Suprapubic skin (tissue), 4 donors: ENCODE measurements at regions not wholly inside any gene's neighbourhood (a gene's known extent, or its start where the extent isn't known, plus 50 kb on each side); places are given as distances from the start of the nearest gene placed in this dataset.
"Not testable (repeated sequence)": the region's sequence is repeated elsewhere in the genome, so short reads cannot be mapped to it uniquely, and the experiment has no call there.

Experiments used
- DNase-seq, 2 donors: peaks; one replicate each; pipeline ENCODE4 v3.0.0-alpha.2; 2019; ENCODE audit warnings: low spot score in 2 of 2
- H3K27ac ChIP-seq: fragments of 200-600 bp; sonication (generic); one replicate; pipeline ENCODE4 v1.5.1; 2019
- H3K27me3 ChIP-seq: fragments of 200-600 bp; sonication (generic); one replicate; pipeline ENCODE4 v1.5.1; 2019
- H3K36me3 ChIP-seq: fragments of 200-600 bp; sonication (generic); one replicate; pipeline ENCODE4 v1.5.1; 2019
- H3K4me1 ChIP-seq: fragments of 200-600 bp; sonication (generic); one replicate; pipeline ENCODE4 v1.5.1; 2019
- H3K4me3 ChIP-seq: fragments of 200-600 bp; sonication (generic); one replicate; pipeline ENCODE4 v1.5.1; 2019; ENCODE audit warnings: mild to moderate bottlenecking
- H3K9me3 ChIP-seq: fragments of 200-600 bp; sonication (generic); one replicate; pipeline ENCODE4 v1.5.1; 2019
- CTCF ChIP-seq, 2 donors: fragments of 200-600 bp in 1 of 2; fragments of 450-650 bp in 1 of 2; sonication (generic) in 1 of 2; IDR thresholded peaks; one replicate each; pipeline ENCODE4 v1.5.1; 2016 to 2019; ENCODE audit warnings: antibody characterized with exemption in 2 of 2, mild to moderate bottlenecking in 1 of 2, moderate library complexity in 1 of 2
- EP300 ChIP-seq: sonication (generic); formaldehyde crosslinking; IDR thresholded peaks from one replicate; pipeline ENCODE4 v1.6.1; 2017; ENCODE audit warnings: antibody characterized with exemption
- POLR2A ChIP-seq, 2 donors: fragments of 450-650 bp; IDR thresholded peaks; one replicate each; pipeline ENCODE4 v1.6.1; 2017; ENCODE audit warnings: antibody characterized with exemption in 2 of 2, mild to moderate bottlenecking in 2 of 2, moderate library complexity in 2 of 2
- POLR2AphosphoS5 ChIP-seq, 3 donors: sonication (generic); formaldehyde crosslinking; IDR thresholded peaks; one replicate each; pipeline ENCODE4 v1.6.1; 2017; ENCODE audit warnings: antibody characterized with exemption in 3 of 3
- WGBS: methylation state at CpG from one replicate; pipeline ENCODE4 v1.1.5; 2018; 5-methylcytosine and 5-hydroxymethylcytosine counted together

DNA sequence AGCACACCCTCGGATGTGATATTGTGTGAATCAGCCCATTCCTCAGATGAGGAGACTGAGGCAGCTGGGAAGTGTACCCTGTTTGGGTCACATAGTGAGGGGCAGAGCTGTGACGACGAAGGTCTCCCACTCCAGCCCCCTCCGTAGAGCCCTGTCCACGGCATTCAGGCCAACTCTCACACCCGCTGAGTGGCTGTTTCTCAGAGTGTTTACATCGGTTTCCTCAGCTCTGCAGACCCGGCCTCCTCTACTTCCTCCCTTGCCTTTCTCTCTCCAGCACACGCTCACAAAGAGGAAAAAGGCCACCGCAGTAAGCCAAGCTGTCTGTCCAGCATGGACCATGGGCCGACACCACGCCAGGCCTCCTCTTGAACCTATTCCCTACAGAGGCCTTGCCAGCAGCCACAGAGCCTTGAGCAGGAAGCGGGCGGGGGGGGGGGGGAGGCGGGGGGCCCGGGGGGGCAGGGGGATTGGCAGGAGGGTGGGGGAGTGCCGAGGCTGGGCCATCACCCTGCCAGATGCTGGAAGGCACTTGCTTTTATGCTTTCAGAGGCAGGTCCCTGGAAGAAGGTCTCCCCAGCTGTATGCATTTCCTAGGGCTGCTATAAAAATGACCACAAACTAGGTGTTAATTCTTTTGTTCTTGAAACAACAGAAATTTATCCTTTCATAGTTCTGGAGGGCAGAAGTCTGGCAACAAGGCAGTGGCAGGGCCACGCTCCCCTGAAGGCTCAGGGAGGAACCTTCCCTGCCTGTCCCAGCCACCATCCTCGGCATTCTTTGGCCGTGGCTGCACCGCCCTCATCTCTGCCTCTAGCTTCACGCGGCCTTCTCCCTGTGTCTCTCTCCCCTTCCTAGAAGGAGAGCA is 178.4 kb downstream of the PSMG1 start:
- no peaks in the 10 kb centered on the region for H3K27me3 ChIP-seq
- no peaks in the 10 kb centered on the region for H3K36me3 ChIP-seq
- H3K4me1 ChIP-seq = peaks cover 46% of the 10 kb centered on the region
- TF ChIP-seq EP300 = no peak
- no peak for TF ChIP-seq CTCF (IDR thresholded peaks at IDR 0.05)
- TF ChIP-seq POLR2A (IDR thresholded peaks at IDR 0.05) = no peak
- TF ChIP-seq POLR2AphosphoS5 (IDR thresholded peaks at IDR 0.05) = no peak
- DNase-seq = no peak
- H3K4me3 ChIP-seq = no peak overlapping the region
- no peaks in the 10 kb centered on the region for H3K9me3 ChIP-seq
- WGBS = 25% methylated on average over 17 of the region's 23 CpGs
- peak overlapping the region; percentile 78 for H3K27ac ChIP-seq

- Histone ChIP-seq H3K4me1 (peaks cover 46% of the 10 kb centered on the region), H3K27ac (peak overlapping the region; percentile 78), H3K9me3 (no peaks in the 10 kb centered on the region), H3K36me3 (no peaks in the 10 kb centered on the region), H3K4me3 (no peak overlapping the region), H3K27me3 (no peaks in the 10 kb centered on the region)
- TF ChIP-seq CTCF (IDR thresholded peaks at IDR 0.05) = no peak
- peak in 1 of 3 donors; percentile 20 for TF ChIP-seq POLR2AphosphoS5 (IDR thresholded peaks at IDR 0.05)
- 43% methylated on average over 9 of the region's 9 CpGs for WGBS
- no peak for DNase-seq
These were observed 179.1 kb downstream of the PSMG1 start for GRCh38 chr21:39003982-39004633.

DNA sequence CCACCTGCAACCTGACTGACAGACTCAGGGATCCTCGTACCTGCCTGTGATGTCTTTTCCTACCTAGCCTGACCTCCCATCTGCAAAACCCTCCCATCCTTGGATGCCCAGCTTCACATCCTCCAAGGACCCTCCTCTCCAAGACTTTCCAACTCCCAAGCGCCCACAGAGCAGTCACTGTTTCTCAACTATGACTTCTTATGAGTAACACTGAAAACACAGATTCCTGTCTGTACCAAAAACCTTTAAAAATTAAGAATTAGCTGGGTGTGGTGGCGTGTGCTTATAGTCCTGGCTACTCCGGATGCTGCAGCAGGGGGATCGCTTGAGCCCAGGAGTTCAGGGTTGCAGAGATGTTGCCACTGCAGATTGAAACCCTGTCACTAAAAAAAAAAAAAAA is 181.9 kb downstream of the PSMG1 start:
- H3K27me3 ChIP-seq = no peaks in the 10 kb centered on the region
- no peaks in the 10 kb centered on the region for H3K36me3 ChIP-seq
- TF ChIP-seq CTCF (IDR thresholded peaks at IDR 0.05) = no peak
- no peak for TF ChIP-seq POLR2AphosphoS5 (IDR thresholded peaks at IDR 0.05)
- no peak for TF ChIP-seq EP300
- no peak for TF ChIP-seq POLR2A (IDR thresholded peaks at IDR 0.05)
- H3K4me1 ChIP-seq = peaks cover 31% of the 10 kb centered on the region
- H3K9me3 ChIP-seq = no peaks in the 10 kb centered on the region
- WGBS = 97% methylated on average over 5 of the region's 5 CpGs
- H3K27ac ChIP-seq = no peak overlapping the region
- DNase-seq = no peak
- no peak overlapping the region for H3K4me3 ChIP-seq

DNA sequence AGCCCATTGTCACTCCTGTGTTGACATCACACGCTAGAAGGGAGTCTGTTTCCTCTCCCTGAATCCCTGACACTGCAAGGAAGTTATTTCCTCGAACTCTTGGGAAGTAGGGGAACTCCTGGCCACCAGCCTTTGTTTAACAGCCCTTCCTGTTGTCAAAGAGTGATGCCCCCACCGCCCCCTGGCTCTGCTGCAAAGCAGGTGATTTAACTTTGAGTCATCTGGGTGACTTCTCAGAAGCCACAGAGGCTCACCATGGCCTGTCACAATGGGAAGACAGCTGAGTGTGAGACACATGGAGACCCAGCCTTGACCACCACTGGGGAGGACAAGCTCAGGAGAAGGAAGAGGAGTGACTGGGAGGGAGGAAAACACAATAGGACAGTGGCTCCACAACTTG is 182.8 kb downstream of the PSMG1 start:
- H3K9me3 ChIP-seq = no peaks in the 10 kb centered on the region
- no peaks in the 10 kb centered on the region for H3K27me3 ChIP-seq
- H3K4me1 ChIP-seq = peaks cover 26% of the 10 kb centered on the region
- WGBS = 77% methylated on average over 3 of the region's 3 CpGs
- no peaks in the 10 kb centered on the region for H3K36me3 ChIP-seq
- no peak for DNase-seq
- no peak overlapping the region for H3K27ac ChIP-seq
- TF ChIP-seq POLR2AphosphoS5 (IDR thresholded peaks at IDR 0.05) = no peak
- TF ChIP-seq POLR2A (IDR thresholded peaks at IDR 0.05) = no peak
- TF ChIP-seq CTCF (IDR thresholded peaks at IDR 0.05) = no peak
- no peak for TF ChIP-seq EP300
- H3K4me3 ChIP-seq = no peak overlapping the region

DNA sequence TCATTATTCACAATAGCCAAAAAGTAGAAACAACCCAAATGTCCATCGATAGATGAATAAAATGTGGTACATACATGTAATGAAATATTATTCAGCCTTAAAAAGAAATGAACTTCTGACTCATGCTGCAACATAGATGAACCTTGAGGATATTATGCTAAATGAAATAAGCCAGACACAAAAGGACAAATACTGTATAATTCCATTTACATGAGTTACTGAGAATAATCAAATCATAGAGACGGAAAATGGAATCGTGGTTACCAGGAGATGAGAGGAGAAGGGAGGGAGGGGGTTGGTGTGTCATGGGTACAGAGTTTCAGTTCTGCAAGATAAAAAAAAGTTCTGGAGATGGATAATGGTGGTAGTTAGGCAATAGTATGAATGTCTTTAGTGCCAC is 184.1 kb downstream of the PSMG1 start:
- Histone ChIP-seq H3K9me3 (no peaks in the 10 kb centered on the region), H3K4me1 (peaks cover 18% of the 10 kb centered on the region), H3K36me3 (no peaks in the 10 kb centered on the region), H3K4me3 (no peak overlapping the region), H3K27ac (no peak overlapping the region), H3K27me3 (no peaks in the 10 kb centered on the region)
- WGBS = 87% methylated on average over 3 of the region's 3 CpGs
- DNase-seq = no peak
- TF ChIP-seq EP300 (no peak), POLR2AphosphoS5 (IDR thresholded peaks at IDR 0.05) (no peak), POLR2A (IDR thresholded peaks at IDR 0.05) (no peak), CTCF (IDR thresholded peaks at IDR 0.05) (no peak)

GRCh38 chr21:38998281-38998680 is 185.0 kb downstream of the PSMG1 start:
- not testable (repeated sequence) for DNase-seq

DNA sequence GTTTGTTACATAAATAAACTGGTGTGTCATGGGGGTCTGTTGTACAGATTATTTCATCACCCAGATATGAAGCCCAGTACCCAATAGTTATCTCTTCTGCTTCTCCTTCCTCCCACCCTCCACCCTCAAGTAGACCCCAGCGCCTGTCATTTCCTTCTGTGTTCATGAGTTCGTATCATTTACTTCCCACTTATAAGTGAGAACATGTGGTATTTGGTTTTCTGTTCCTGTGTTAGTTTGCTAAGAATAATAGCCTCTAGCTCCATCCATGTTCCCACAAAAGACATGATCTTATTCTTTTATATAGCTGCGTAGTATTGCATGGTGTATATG is 185.4 kb downstream of the PSMG1 start:
- not testable (repeated sequence) for H3K9me3 ChIP-seq, H3K4me3 ChIP-seq, H3K27me3 ChIP-seq, DNase-seq, H3K27ac ChIP-seq, H3K36me3 ChIP-seq
- WGBS = 83% methylated on average over 3 of the region's 3 CpGs
- peaks cover 20% of the 10 kb centered on the region for H3K4me1 ChIP-seq

More at GRCh38 chr21:38998281-38998680, 185.0 kb downstream of the PSMG1 start:
- not testable (repeated sequence) for H3K27me3 ChIP-seq, H3K36me3 ChIP-seq, H3K27ac ChIP-seq, H3K4me3 ChIP-seq, H3K9me3 ChIP-seq
- H3K4me1 ChIP-seq = peaks cover 18% of the 10 kb centered on the region
- 72% methylated on average over 7 of the region's 7 CpGs for WGBS
